Endothelial cell of umbilical vein (primary cell): ENCODE measurements at regions not wholly inside any gene's neighbourhood (a gene's known extent, or its start where the extent isn't known, plus 50 kb on each side); places are given as distances from the start of the nearest gene placed in this dataset.

Experiments
- BruUV-seq: library from RNA; stranded (reverse); fragments of 400-500 nt; replicated peaks from 2 replicates; lab custom pipeline; 2021; lab: Mats Ljungman, UMichigan
- CTCF ChIA-PET: fragments of 300-600, 350-600 bp; sonication (Branson Sonifier 250); formaldehyde crosslinking; loops from one replicate; lab custom pipeline; 2021; ENCODE audit warnings: antibody characterized with exemption, inconsistent platforms; lab: Charles Lee
- POLR2A ChIA-PET: fragments of 300-600, 350-600 bp; sonication (Branson Sonifier 250); formaldehyde crosslinking; loops from one replicate; lab custom pipeline; 2021; ENCODE audit warnings: antibody characterized with exemption, inconsistent platforms; lab: Charles Lee
- DNase-seq: peaks from one replicate; pipeline ENCODE4 v3.0.0-alpha.2; 2011; ENCODE audit warnings: low read depth, low spot score
- FAIRE-seq: peaks from 2 replicates; lab custom pipeline; 2011; peaks lifted over from hg19 to GRCh38; lab: Jason Lieb, UNC
- H2AFZ ChIP-seq: 2 replicates; pipeline ENCODE4 v1.6.0; 2012; ENCODE audit warnings: low read depth, low read length, control low read depth, inconsistent platforms
- H3K27ac ChIP-seq: 2 replicates; pipeline ENCODE4 v1.5.1; 2011; ENCODE audit warnings: low read depth, mild to moderate bottlenecking, control low read depth, low read length, moderate library complexity; ENCODE audit not compliant: insufficient read depth
- H3K27me3 ChIP-seq, 2 experiments: 2 replicates each; pipeline versions ENCODE4 v1.6.0 to v1.6.1; 2011; ENCODE audit warnings: low read length in 2 of 2, mixed read lengths in 1 of 2; ENCODE audit not compliant: control insufficient read depth in 2 of 2, insufficient read depth in 2 of 2
- H3K36me3 ChIP-seq, 2 experiments: 2 replicates in 1 of 2; 3 replicates in 1 of 2; pipeline ENCODE4 v1.5.1; 2011; ENCODE audit warnings: low read length in 2 of 2, mild to moderate bottlenecking in 1 of 2, moderate library complexity in 1 of 2; ENCODE audit not compliant: control insufficient read depth in 2 of 2, insufficient read depth in 2 of 2; ENCODE audit errors: extremely low read depth in 1 of 2
- H3K4me1 ChIP-seq: 3 replicates; pipeline ENCODE4 v1.5.1; 2011; ENCODE audit warnings: mild to moderate bottlenecking, low read length; ENCODE audit not compliant: control insufficient read depth, insufficient read depth; ENCODE audit errors: extremely low read depth
- H3K4me2 ChIP-seq: 2 replicates; pipeline ENCODE4 v1.6.1; 2011; ENCODE audit warnings: low read length, control low read depth, mixed read lengths; ENCODE audit not compliant: insufficient read depth
- H3K4me3 ChIP-seq, 3 experiments: fragments of 200-600 bp in 1 of 3; sonication (generic), shearing (Covaris generic) in 1 of 3; replicated peaks in 1 of 3; 2 replicates each; pipeline ENCODE4 v1.5.1; 2011 to 2016; ENCODE audit warnings: control low read depth in 3 of 3, low read length in 3 of 3, mild to moderate bottlenecking in 2 of 3, inconsistent platforms in 1 of 3, low read depth in 1 of 3, moderate library complexity in 1 of 3; ENCODE audit not compliant: insufficient read depth in 1 of 3
- H3K79me2 ChIP-seq: 2 replicates; pipeline ENCODE4 v1.6.0; 2012; ENCODE audit warnings: low read length, inconsistent platforms; ENCODE audit not compliant: control insufficient read depth, insufficient read depth
- H3K9ac ChIP-seq: replicated peaks from 2 replicates; pipeline ENCODE3; 2011; ENCODE audit warnings: low read length, control low read depth; ENCODE audit not compliant: insufficient read depth; ENCODE audit errors: extremely low read depth
- H3K9me1 ChIP-seq: replicated peaks from 3 replicates; pipeline ENCODE4 v1.6.0; 2011; ENCODE audit warnings: mild to moderate bottlenecking, low read length; ENCODE audit not compliant: control insufficient read depth, insufficient read depth; ENCODE audit errors: extremely low read depth
- H3K9me3 ChIP-seq: replicated peaks from 2 replicates; pipeline ENCODE4 v1.5.1; 2012; ENCODE audit warnings: low read length, inconsistent platforms; ENCODE audit not compliant: control insufficient read depth, insufficient read depth
- H4K20me1 ChIP-seq: replicated peaks from 2 replicates; pipeline ENCODE3; 2011; ENCODE audit warnings: mild to moderate bottlenecking, low read length; ENCODE audit not compliant: control insufficient read depth, insufficient read depth; ENCODE audit errors: extremely low read depth
- CTCF ChIP-seq, 2 donors: IDR thresholded peaks; 1 replicate in 1 of 2; 2 replicates in 1 of 2; pipeline ENCODE4 v1.5.1; 2011; ENCODE audit warnings: low read length in 2 of 2, mild to moderate bottlenecking in 2 of 2, moderate library complexity in 2 of 2, control low read depth in 1 of 2, inconsistent platforms in 1 of 2, low read depth in 1 of 2; ENCODE audit not compliant: insufficient read depth in 1 of 2; ENCODE audit errors: extremely low read depth in 1 of 2
- EZH2 ChIP-seq: IDR thresholded peaks from 2 replicates; pipeline ENCODE4 v1.6.1; 2012; ENCODE audit warnings: borderline replicate concordance, low read depth, mild to moderate bottlenecking, moderate library complexity, low read length, inconsistent platforms; ENCODE audit not compliant: severe bottlenecking
- FOS ChIP-seq: IDR thresholded peaks from 2 replicates; pipeline ENCODE4 v1.6.1; 2011; ENCODE audit warnings: mild to moderate bottlenecking, low read length, moderate library complexity, borderline replicate concordance; ENCODE audit not compliant: insufficient read depth
- GATA2 ChIP-seq: IDR thresholded peaks from 2 replicates; pipeline ENCODE4 v1.7.0; 2011; ENCODE audit warnings: low read depth, mild to moderate bottlenecking, moderate library complexity, mixed read lengths, low read length; ENCODE audit not compliant: insufficient read length, insufficient read depth
- JUN ChIP-seq: IDR thresholded peaks from 2 replicates; pipeline ENCODE4 v1.6.1; 2011; ENCODE audit warnings: borderline replicate concordance, low read depth; ENCODE audit not compliant: insufficient read length, insufficient read depth
- MAX ChIP-seq: IDR thresholded peaks from 2 replicates; pipeline ENCODE4 v1.6.1; 2011; ENCODE audit not compliant: insufficient read depth, insufficient read length
- MYC ChIP-seq: IDR thresholded peaks from one replicate; pipeline ENCODE4 v1.6.1; 2011; ENCODE audit warnings: mild to moderate bottlenecking, low read depth, low read length
- POLR2A ChIP-seq: IDR thresholded peaks from 2 replicates; pipeline ENCODE4 v1.6.1; 2012; ENCODE audit warnings: low read depth, mild to moderate bottlenecking, control low read depth, low read length
- POLR2AphosphoS5 ChIP-seq: IDR thresholded peaks from 2 replicates; pipeline ENCODE4 v1.6.1; 2012; ENCODE audit warnings: low read depth, mild to moderate bottlenecking, control low read depth, low read length, moderate library complexity; ENCODE audit not compliant: insufficient read depth
- dilution Hi-C: fragments of 300-500 bp; cut with MboI; formaldehyde crosslinking; loops from one replicate; pipeline ENCODE4 v1.15.0; 2019; ENCODE audit warnings: low sequenced_read_pairs; ENCODE audit not compliant: extremely low pct_ligation_motif_present
- intact Hi-C: fragments of 100-400 bp; cut with micrococcal nuclease; formaldehyde crosslinking; loops from one replicate; pipeline ENCODE4 v1.10.0; 2022

DNA sequence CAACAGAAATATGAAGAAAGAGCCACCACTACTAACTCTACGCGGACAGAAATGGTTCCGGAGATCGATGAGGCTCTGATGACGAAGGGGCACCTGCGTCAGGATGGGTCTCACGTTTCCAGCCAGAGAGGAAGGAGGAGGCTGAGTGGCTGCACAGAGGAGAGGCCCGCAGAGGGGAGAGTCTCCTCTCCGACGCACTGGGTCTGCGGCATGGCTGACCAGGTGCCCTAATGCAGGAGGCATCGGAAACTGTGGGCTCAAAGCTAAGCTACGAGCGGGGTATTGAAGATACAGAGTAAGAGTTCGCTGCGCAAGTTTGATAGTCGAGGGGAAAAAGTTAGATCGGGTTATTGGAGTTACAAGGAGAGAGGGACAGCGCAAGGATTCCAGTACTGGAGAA is 69.9 kb downstream of the TTLL2 start:
- Histone ChIP-seq H4K20me1 (no peaks in the 10 kb centered on the region), H3K79me2 (no peaks in the 10 kb centered on the region), H3K27ac (no peak overlapping the region), H3K9me3 (no peaks in the 10 kb centered on the region), H3K9ac (no peak overlapping the region), H3K4me3 (no peak overlapping the region), H3K36me3 (no peaks in the 10 kb centered on the region), H3K4me2 (no peak overlapping the region), H2AFZ (no peak overlapping the region), H3K4me1 (no peaks in the 10 kb centered on the region), H3K27me3 (no peaks in the 10 kb centered on the region), H3K9me1 (no peaks in the 10 kb centered on the region)
- dilution Hi-C loops (no loop called here), intact Hi-C loops (no loop called here)
- BruUV-seq: no TSS peak
- FAIRE-seq (no peak), DNase-seq (no peak)
- TF ChIP-seq JUN (no peak), FOS (no peak), POLR2AphosphoS5 (no peak), MAX (no peak), POLR2A (no peak), MYC (no peak), CTCF (IDR thresholded peaks at IDR 0.05; ENCODE audit: extremely low read depth in 1 of 2, insufficient read depth in 1 of 2, low read depth in 1 of 2, low read length in 2 of 2) (no peak), EZH2 (no peak), GATA2 (no peak)
- POLR2A ChIA-PET: no interaction called here
- CTCF ChIA-PET: no interaction called here
